HG03469 (cell line): ENCODE measurements at regions not wholly inside any gene's neighbourhood (a gene's known extent, or its start where the extent isn't known, plus 50 kb on each side); places are given as distances from the start of the nearest gene placed in this dataset.

Experiments
- ATAC-seq: cut with Tn5 transposase; IDR thresholded peaks from one replicate; pipeline ENCODE4 v1.9.1; 2021; ENCODE audit warnings: mild to moderate bottlenecking, moderate library complexity, moderate number of reproducible peaks; ENCODE audit not compliant: unreplicated experiment

GRCh38 chr5:2658881-2659470 lies 92.5 kb downstream of the IRX2 start:
- ATAC-seq, result no peak

GRCh38 chr5:2658447-2658846 lies 93.0 kb downstream of the IRX2 start:
- no peak for ATAC-seq

- ATAC-seq, result no peak
Measured at GRCh38 chr5:2657151-2657550, 94.3 kb downstream of the IRX2 start.

GRCh38 chr5:2656206-2656605 lies 95.3 kb downstream of the IRX2 start:
- ATAC-seq, result no peak

GRCh38 chr5:2653991-2654390 lies 97.5 kb downstream of the IRX2 start:
- ATAC-seq, result no peak

- ATAC-seq, result no peak
Measured at GRCh38 chr5:2651116-2651515, 100.4 kb downstream of the IRX2 start.

- ATAC-seq, result no peak
Measured at GRCh38 chr5:2642684-2643345, 108.7 kb downstream of the IRX2 start.

- no peak for ATAC-seq
Measured at GRCh38 chr5:2640717-2641116, 110.8 kb downstream of the IRX2 start.

GRCh38 chr5:2639425-2639824 lies 112.1 kb downstream of the IRX2 start:
- ATAC-seq, result no peak

GRCh38 chr5:2634399-2635176 lies 116.9 kb downstream of the IRX2 start:
- no peak for ATAC-seq

GRCh38 chr5:2633992-2634391 lies 117.5 kb downstream of the IRX2 start:
- ATAC-seq, result no peak

GRCh38 chr5:2631758-2632157 lies 119.7 kb downstream of the IRX2 start:
- ATAC-seq, result no peak

- ATAC-seq, result no peak
Measured at GRCh38 chr5:2629045-2629444, 122.4 kb downstream of the IRX2 start.

- no peak for ATAC-seq
Measured at GRCh38 chr5:2627867-2628266, 123.6 kb downstream of the IRX2 start.

- ATAC-seq, result no peak
Measured at GRCh38 chr5:2626572-2626971, 124.9 kb downstream of the IRX2 start.

- ATAC-seq, result no peak
Measured at GRCh38 chr5:2622866-2623265, 128.6 kb downstream of the IRX2 start.

GRCh38 chr5:2621631-2622030 lies 129.8 kb downstream of the IRX2 start:
- no peak for ATAC-seq

- ATAC-seq, result no peak
Measured at GRCh38 chr5:2619216-2619615, 132.3 kb downstream of the IRX2 start.

GRCh38 chr5:2617461-2617860 lies 134.0 kb downstream of the IRX2 start:
- no peak for ATAC-seq

- ATAC-seq, result no peak
Measured at GRCh38 chr5:2615917-2616316, 135.6 kb downstream of the IRX2 start.

- ATAC-seq, result no peak
Measured at GRCh38 chr5:2614571-2614970, 136.9 kb downstream of the IRX2 start.

- ATAC-seq, result no peak
Measured at GRCh38 chr5:2611659-2612058, 139.8 kb downstream of the IRX2 start.
